ENCODE measurements at regions not wholly inside any gene's neighbourhood (a gene's known extent, or its start where the extent isn't known, plus 50 kb on each side); places are given as distances from the start of the nearest gene placed in this dataset.

DNA sequence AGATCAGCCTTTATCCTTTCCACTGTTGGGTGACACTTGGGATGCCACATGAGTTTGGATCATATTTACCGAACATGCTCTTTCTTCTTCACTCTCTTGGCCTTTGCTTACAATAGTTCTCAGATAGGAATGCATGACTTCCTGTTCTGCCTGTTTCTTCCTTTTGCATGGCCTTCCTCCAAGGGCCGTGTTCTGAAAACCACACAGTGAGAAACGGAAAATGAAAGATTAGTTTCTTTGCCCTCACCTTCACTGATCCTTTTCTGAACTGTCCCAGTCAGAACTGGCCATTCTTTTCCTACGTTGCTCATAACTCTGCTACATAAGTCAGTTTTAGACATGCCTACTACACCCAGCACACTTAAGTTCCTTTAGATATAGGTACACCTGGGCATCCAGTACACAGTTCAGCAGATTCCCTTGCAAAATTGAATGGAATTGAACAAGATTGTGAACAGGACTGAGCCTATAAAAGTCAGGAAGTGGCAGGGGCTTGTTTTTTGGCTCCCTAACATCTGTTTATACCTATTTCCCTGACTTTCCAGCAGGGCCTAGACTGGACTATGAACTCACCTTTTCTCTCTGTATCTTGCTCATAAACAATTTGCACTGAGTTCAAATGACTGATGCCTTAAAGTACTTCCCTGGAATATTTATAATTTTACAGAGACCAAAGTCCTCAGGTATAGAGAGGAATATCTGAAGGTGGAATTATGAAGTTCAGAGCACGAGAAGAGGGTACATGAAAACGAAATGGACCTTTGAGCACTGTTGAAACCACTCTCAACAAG lies 186.4 kb upstream of the ST6GAL2 start:
- Mint-ChIP-seq H3K4me3 (no peak overlapping the region), H3K27ac (no peak overlapping the region), H3K4me1 (peaks cover 2% of the 10 kb centered on the region; the same call in 2 of the 3 replicates), H3K27me3 (ENCODE audit: insufficient read depth, low read depth, poor library complexity) (peaks cover 3% of the 10 kb centered on the region), H3K9me3 (no peaks in the 10 kb centered on the region), H3K36me3 (ENCODE audit: low read depth) (no peaks in the 10 kb centered on the region)
- Histone ChIP-seq H3K27ac (ENCODE audit: low read depth) (no peak overlapping the region), H3K9me2 (ENCODE audit: insufficient read depth) (peaks cover 4% of the 10 kb centered on the region; the same call in 1 of the 2 replicates), H3K79me2 (replicated peaks; ENCODE audit: insufficient read depth) (no peaks in the 10 kb centered on the region), H2AFZ (no peak overlapping the region), H4K20me1 (replicated peaks; ENCODE audit: insufficient read depth) (no peaks in the 10 kb centered on the region), H3K4me2 (no peak overlapping the region), H3K4me1 (ENCODE audit: insufficient read depth) (peaks cover 1% of the 10 kb centered on the region; the same call in 1 of the 2 replicates), H3K27me3 (ENCODE audit: insufficient read depth) (no peaks in the 10 kb centered on the region), H3F3A (replicated peaks; ENCODE audit: low read depth) (no peaks in the 10 kb centered on the region), H3K4me3 (no peak overlapping the region), H3K36me3 (ENCODE audit: insufficient read depth) (no peaks in the 10 kb centered on the region)
- TF ChIP-seq POLR2AphosphoS5 (IDR thresholded peaks at IDR 0.05; ENCODE audit: low read depth) (no peak), STAT1 (IDR thresholded peaks at IDR 0.05; ENCODE audit: unreplicated experiment) (no peak), EZH2phosphoT487 (IDR thresholded peaks at IDR 0.05; ENCODE audit: unreplicated experiment) (no peak), ZNF114 (CRISPR knock-in tag; IDR thresholded peaks at IDR 0.05) (no peak), NANOG (IDR thresholded peaks at IDR 0.05; ENCODE audit: borderline replicate concordance) (no peak), EZH2 (IDR thresholded peaks at IDR 0.05; ENCODE audit: low read depth, unreplicated experiment) (no peak), ZNF331 (CRISPR knock-in tag; IDR thresholded peaks at IDR 0.05; ENCODE audit: low read depth) (no peak), JUNB (IDR thresholded peaks at IDR 0.05; ENCODE audit: unreplicated experiment) (no peak)
- TF ChIP-seq, protein P1, sequence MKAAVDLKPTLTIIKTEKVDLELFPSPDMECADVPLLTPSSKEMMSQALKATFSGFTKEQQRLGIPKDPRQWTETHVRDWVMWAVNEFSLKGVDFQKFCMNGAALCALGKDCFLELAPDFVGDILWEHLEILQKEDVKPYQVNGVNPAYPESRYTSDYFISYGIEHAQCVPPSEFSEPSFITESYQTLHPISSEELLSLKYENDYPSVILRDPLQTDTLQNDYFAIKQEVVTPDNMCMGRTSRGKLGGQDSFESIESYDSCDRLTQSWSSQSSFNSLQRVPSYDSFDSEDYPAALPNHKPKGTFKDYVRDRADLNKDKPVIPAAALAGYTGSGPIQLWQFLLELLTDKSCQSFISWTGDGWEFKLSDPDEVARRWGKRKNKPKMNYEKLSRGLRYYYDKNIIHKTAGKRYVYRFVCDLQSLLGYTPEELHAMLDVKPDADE (IDR thresholded peaks at IDR 0.05) = no peak
- TF ChIP-seq, protein P2, sequence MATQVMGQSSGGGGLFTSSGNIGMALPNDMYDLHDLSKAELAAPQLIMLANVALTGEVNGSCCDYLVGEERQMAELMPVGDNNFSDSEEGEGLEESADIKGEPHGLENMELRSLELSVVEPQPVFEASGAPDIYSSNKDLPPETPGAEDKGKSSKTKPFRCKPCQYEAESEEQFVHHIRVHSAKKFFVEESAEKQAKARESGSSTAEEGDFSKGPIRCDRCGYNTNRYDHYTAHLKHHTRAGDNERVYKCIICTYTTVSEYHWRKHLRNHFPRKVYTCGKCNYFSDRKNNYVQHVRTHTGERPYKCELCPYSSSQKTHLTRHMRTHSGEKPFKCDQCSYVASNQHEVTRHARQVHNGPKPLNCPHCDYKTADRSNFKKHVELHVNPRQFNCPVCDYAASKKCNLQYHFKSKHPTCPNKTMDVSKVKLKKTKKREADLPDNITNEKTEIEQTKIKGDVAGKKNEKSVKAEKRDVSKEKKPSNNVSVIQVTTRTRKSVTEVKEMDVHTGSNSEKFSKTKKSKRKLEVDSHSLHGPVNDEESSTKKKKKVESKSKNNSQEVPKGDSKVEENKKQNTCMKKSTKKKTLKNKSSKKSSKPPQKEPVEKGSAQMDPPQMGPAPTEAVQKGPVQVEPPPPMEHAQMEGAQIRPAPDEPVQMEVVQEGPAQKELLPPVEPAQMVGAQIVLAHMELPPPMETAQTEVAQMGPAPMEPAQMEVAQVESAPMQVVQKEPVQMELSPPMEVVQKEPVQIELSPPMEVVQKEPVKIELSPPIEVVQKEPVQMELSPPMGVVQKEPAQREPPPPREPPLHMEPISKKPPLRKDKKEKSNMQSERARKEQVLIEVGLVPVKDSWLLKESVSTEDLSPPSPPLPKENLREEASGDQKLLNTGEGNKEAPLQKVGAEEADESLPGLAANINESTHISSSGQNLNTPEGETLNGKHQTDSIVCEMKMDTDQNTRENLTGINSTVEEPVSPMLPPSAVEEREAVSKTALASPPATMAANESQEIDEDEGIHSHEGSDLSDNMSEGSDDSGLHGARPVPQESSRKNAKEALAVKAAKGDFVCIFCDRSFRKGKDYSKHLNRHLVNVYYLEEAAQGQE (IDR thresholded peaks at IDR 0.05; ENCODE audit: unreplicated experiment) = no peak
- TF ChIP-seq, protein P3, sequence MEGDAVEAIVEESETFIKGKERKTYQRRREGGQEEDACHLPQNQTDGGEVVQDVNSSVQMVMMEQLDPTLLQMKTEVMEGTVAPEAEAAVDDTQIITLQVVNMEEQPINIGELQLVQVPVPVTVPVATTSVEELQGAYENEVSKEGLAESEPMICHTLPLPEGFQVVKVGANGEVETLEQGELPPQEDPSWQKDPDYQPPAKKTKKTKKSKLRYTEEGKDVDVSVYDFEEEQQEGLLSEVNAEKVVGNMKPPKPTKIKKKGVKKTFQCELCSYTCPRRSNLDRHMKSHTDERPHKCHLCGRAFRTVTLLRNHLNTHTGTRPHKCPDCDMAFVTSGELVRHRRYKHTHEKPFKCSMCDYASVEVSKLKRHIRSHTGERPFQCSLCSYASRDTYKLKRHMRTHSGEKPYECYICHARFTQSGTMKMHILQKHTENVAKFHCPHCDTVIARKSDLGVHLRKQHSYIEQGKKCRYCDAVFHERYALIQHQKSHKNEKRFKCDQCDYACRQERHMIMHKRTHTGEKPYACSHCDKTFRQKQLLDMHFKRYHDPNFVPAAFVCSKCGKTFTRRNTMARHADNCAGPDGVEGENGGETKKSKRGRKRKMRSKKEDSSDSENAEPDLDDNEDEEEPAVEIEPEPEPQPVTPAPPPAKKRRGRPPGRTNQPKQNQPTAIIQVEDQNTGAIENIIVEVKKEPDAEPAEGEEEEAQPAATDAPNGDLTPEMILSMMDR (conservative IDR thresholded peaks at IDR 0.05; ENCODE audit: low read depth in 2 of 2) = no peak
- TF ChIP-seq, protein P4, sequence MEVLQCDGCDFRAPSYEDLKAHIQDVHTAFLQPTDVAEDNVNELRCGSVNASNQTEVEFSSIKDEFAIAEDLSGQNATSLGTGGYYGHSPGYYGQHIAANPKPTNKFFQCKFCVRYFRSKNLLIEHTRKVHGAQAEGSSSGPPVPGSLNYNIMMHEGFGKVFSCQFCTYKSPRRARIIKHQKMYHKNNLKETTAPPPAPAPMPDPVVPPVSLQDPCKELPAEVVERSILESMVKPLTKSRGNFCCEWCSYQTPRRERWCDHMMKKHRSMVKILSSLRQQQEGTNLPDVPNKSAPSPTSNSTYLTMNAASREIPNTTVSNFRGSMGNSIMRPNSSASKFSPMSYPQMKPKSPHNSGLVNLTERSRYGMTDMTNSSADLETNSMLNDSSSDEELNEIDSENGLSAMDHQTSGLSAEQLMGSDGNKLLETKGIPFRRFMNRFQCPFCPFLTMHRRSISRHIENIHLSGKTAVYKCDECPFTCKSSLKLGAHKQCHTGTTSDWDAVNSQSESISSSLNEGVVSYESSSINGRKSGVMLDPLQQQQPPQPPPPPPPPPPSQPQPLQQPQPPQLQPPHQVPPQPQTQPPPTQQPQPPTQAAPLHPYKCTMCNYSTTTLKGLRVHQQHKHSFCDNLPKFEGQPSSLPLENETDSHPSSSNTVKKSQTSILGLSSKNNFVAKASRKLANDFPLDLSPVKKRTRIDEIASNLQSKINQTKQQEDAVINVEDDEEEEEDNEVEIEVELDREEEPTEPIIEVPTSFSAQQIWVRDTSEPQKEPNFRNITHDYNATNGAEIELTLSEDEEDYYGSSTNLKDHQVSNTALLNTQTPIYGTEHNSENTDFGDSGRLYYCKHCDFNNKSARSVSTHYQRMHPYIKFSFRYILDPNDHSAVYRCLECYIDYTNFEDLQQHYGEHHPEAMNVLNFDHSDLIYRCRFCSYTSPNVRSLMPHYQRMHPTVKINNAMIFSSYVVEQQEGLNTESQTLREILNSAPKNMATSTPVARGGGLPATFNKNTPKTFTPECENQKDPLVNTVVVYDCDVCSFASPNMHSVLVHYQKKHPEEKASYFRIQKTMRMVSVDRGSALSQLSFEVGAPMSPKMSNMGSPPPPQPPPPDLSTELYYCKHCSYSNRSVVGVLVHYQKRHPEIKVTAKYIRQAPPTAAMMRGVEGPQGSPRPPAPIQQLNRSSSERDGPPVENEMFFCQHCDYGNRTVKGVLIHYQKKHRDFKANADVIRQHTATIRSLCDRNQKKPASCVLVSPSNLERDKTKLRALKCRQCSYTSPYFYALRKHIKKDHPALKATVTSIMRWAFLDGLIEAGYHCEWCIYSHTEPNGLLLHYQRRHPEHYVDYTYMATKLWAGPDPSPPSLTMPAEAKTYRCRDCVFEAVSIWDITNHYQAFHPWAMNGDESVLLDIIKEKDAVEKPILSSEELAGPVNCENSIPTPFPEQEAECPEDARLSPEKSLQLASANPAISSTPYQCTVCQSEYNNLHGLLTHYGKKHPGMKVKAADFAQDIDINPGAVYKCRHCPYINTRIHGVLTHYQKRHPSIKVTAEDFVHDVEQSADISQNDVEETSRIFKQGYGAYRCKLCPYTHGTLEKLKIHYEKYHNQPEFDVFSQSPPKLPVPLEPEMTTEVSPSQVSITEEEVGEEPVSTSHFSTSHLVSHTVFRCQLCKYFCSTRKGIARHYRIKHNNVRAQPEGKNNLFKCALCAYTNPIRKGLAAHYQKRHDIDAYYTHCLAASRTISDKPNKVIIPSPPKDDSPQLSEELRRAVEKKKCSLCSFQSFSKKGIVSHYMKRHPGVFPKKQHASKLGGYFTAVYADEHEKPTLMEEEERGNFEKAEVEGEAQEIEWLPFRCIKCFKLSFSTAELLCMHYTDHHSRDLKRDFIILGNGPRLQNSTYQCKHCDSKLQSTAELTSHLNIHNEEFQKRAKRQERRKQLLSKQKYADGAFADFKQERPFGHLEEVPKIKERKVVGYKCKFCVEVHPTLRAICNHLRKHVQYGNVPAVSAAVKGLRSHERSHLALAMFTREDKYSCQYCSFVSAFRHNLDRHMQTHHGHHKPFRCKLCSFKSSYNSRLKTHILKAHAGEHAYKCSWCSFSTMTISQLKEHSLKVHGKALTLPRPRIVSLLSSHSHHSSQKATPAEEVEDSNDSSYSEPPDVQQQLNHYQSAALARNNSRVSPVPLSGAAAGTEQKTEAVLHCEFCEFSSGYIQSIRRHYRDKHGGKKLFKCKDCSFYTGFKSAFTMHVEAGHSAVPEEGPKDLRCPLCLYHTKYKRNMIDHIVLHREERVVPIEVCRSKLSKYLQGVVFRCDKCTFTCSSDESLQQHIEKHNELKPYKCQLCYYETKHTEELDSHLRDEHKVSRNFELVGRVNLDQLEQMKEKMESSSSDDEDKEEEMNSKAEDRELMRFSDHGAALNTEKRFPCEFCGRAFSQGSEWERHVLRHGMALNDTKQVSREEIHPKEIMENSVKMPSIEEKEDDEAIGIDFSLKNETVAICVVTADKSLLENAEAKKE (CRISPR knock-in tag; IDR thresholded peaks at IDR 0.05) = no peak
- no peak for ATAC-seq
- no peak for DNase-seq (ENCODE audit: low spot score)
